OCI-LY1 (cell line): ENCODE measurements at regions not wholly inside any gene's neighbourhood (a gene's known extent, or its start where the extent isn't known, plus 50 kb on each side); places are given as distances from the start of the nearest gene placed in this dataset.

ENCODE experiments used
- H2AFZ ChIP-seq: fragments of 200-600 bp; sonication (generic), shearing (Covaris generic); 2 replicates; pipeline ENCODE4 v1.6.0; 2014; ENCODE audit warnings: antibody characterized with exemption, mild to moderate bottlenecking, low read length
- H3F3A ChIP-seq: fragments of 200-600 bp; sonication (generic), shearing (Covaris generic); 2 replicates; pipeline ENCODE4 v1.6.0; 2014; ENCODE audit warnings: mild to moderate bottlenecking, antibody characterized with exemption, low read length, moderate library complexity; ENCODE audit not compliant: insufficient read depth
- H3K27ac ChIP-seq: fragments of 200-600 bp; sonication (generic); 2 replicates; pipeline ENCODE4 v1.5.1; 2014; ENCODE audit warnings: low read length, mixed run types, mild to moderate bottlenecking, low read depth; ENCODE audit not compliant: poor library complexity, severe bottlenecking
- H3K27me3 ChIP-seq: fragments of 200-600 bp; sonication (generic); 2 replicates; pipeline ENCODE4 v1.6.0; 2014; ENCODE audit warnings: antibody characterized with exemption, mild to moderate bottlenecking, low read length, moderate library complexity; ENCODE audit not compliant: insufficient read depth
- H3K36me3 ChIP-seq: fragments of 200-600 bp; sonication (generic); 2 replicates; pipeline ENCODE4 v1.6.1; 2014; ENCODE audit warnings: mild to moderate bottlenecking, antibody characterized with exemption, low read length, moderate library complexity, mixed read lengths; ENCODE audit not compliant: insufficient read depth
- H3K4me1 ChIP-seq: fragments of 200-600 bp; sonication (generic); 2 replicates; pipeline ENCODE4 v1.5.1; 2014; ENCODE audit warnings: mild to moderate bottlenecking, low read length, moderate library complexity; ENCODE audit not compliant: insufficient read depth, severe bottlenecking
- H3K4me2 ChIP-seq: fragments of 200-600 bp; sonication (generic), shearing (Covaris generic); 2 replicates; pipeline ENCODE4 v1.6.1; 2014; ENCODE audit warnings: low read length
- H3K4me3 ChIP-seq: fragments of 200-600 bp; sonication (generic); 2 replicates; pipeline ENCODE4 v1.5.1; 2014; ENCODE audit warnings: low read length, low read depth, mild to moderate bottlenecking, mixed read lengths; ENCODE audit not compliant: poor library complexity, severe bottlenecking
- H3K79me2 ChIP-seq: fragments of 200-600 bp; shearing (Covaris generic); 2 replicates; pipeline ENCODE4 v1.6.1; 2016; ENCODE audit warnings: mixed run types, low read length, mixed read lengths; ENCODE audit not compliant: insufficient read depth
- H3K9ac ChIP-seq: fragments of 200-600 bp; sonication (generic), shearing (Covaris generic); 2 replicates; pipeline ENCODE4 v1.6.1; 2014; ENCODE audit warnings: mild to moderate bottlenecking, low read length, mixed read lengths
- H3K9me2 ChIP-seq: fragments of 200-600 bp; sonication (generic), shearing (Covaris generic); 2 replicates; pipeline ENCODE4 v1.6.1; 2014; ENCODE audit warnings: low read depth, mild to moderate bottlenecking, low read length, mixed read lengths
- H3K9me3 ChIP-seq: fragments of 200-600 bp; shearing (Covaris generic); 2 replicates; pipeline ENCODE4 v1.6.1; 2014; ENCODE audit warnings: low read length, mixed read lengths
- H4K20me1 ChIP-seq: fragments of 200-600 bp; sonication (generic), shearing (Covaris generic); 2 replicates; pipeline ENCODE4 v1.6.0; 2016; ENCODE audit warnings: mild to moderate bottlenecking, low read length; ENCODE audit not compliant: insufficient read depth
- EZH2 ChIP-seq: fragments of 200-600 bp; sonication (generic), shearing (Covaris generic); IDR thresholded peaks from 2 replicates; pipeline ENCODE4 v1.8.0; 2017; ENCODE audit warnings: borderline replicate concordance, mixed run types, mild to moderate bottlenecking, antibody characterized with exemption, low read length, moderate library complexity, mixed read lengths
- TF ChIP-seq, protein P1 (sequence below): fragments of 200-600 bp; sonication (generic), shearing (Covaris generic); IDR thresholded peaks from 2 replicates; pipeline ENCODE4 v1.5.1; 2017; ENCODE audit warnings: mild to moderate bottlenecking, antibody characterized with exemption, low read length, moderate library complexity, mixed read lengths

DNA sequence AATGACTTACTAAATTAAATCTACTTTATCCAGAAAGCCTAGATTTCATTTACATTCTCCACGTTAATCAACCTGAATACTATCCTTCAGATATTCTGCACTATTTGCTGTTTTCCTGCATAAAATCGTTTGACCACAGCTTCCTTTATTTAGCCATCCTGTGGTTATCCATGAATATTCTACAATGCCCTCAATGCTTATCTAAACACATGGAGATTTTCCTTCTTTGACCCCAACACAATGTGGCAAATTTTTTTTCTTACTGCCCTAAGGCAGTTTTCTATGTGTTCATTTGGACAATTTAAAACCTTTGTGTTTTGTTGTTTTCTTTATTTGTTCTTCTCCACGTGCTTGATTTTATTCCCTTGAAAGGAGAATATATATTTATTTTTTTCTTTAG lies 495.5 kb upstream of the ROBO1 start:
- no peaks in the 10 kb centered on the region for H4K20me1 ChIP-seq
- H2AFZ ChIP-seq = no peak overlapping the region
- no peak overlapping the region for H3K9ac ChIP-seq
- H3K36me3 ChIP-seq = no peaks in the 10 kb centered on the region
- no peaks in the 10 kb centered on the region for H3K79me2 ChIP-seq
- no peak overlapping the region for H3K4me3 ChIP-seq
- no peaks in the 10 kb centered on the region for H3K9me3 ChIP-seq
- no peak overlapping the region for H3K4me2 ChIP-seq
- no peaks in the 10 kb centered on the region for H3K9me2 ChIP-seq
- H3K27ac ChIP-seq = no peak overlapping the region
- H3F3A ChIP-seq = no peaks in the 10 kb centered on the region
- no peaks in the 10 kb centered on the region for H3K27me3 ChIP-seq
- TF ChIP-seq, protein P1, sequence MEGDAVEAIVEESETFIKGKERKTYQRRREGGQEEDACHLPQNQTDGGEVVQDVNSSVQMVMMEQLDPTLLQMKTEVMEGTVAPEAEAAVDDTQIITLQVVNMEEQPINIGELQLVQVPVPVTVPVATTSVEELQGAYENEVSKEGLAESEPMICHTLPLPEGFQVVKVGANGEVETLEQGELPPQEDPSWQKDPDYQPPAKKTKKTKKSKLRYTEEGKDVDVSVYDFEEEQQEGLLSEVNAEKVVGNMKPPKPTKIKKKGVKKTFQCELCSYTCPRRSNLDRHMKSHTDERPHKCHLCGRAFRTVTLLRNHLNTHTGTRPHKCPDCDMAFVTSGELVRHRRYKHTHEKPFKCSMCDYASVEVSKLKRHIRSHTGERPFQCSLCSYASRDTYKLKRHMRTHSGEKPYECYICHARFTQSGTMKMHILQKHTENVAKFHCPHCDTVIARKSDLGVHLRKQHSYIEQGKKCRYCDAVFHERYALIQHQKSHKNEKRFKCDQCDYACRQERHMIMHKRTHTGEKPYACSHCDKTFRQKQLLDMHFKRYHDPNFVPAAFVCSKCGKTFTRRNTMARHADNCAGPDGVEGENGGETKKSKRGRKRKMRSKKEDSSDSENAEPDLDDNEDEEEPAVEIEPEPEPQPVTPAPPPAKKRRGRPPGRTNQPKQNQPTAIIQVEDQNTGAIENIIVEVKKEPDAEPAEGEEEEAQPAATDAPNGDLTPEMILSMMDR = no peak
- no peak for TF ChIP-seq EZH2
- H3K4me1 ChIP-seq = no peaks in the 10 kb centered on the region

DNA sequence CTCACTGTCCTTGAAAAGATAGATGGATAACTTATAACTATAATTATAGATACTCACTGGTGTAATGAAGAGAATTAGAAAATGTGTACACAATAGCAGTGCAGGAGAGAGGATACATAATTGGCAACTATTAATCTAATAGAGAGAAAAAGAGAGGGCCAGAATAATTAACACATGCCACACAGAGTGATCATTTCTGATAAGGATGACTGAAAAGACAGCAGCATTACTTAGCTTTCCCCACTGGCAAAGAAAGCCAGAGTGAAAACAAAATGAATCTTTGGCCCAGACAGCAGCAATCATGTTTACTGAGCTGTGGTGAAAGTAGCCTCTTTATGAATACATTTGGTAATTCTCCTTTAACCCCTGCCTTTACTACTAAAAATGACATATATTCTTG lies 493.3 kb upstream of the ROBO1 start:
- H2AFZ ChIP-seq = no peak overlapping the region
- no peaks in the 10 kb centered on the region for H3K36me3 ChIP-seq
- H4K20me1 ChIP-seq = no peaks in the 10 kb centered on the region
- no peaks in the 10 kb centered on the region for H3K9me3 ChIP-seq
- no peaks in the 10 kb centered on the region for H3K4me1 ChIP-seq
- TF ChIP-seq, protein P1 = no peak
- no peak for TF ChIP-seq EZH2
- H3K9ac ChIP-seq = no peak overlapping the region
- no peaks in the 10 kb centered on the region for H3K79me2 ChIP-seq
- no peak overlapping the region for H3K27ac ChIP-seq
- H3F3A ChIP-seq = no peaks in the 10 kb centered on the region
- H3K4me2 ChIP-seq = no peak overlapping the region
- H3K9me2 ChIP-seq = no peaks in the 10 kb centered on the region
- H3K27me3 ChIP-seq = no peaks in the 10 kb centered on the region
- H3K4me3 ChIP-seq = no peak overlapping the region

DNA sequence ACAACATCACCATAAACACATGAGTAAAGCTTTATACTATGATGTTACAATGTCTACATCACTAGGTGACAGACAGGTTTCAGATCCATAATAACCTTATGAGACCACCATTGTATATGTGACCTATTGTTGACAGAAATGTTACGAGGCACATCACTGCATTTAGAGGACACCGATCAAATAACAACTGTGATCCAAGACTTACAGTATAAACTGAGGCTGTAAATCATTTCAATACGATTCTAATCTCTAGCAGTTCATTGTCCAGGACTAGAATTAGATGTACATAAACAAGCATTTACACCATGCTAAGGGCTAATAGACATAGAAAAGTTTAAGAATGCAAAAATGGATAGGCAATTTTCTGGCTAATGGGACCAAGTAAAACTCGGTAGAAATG lies 491.9 kb upstream of the ROBO1 start:
- no peaks in the 10 kb centered on the region for H3K4me1 ChIP-seq
- H3F3A ChIP-seq = no peaks in the 10 kb centered on the region
- TF ChIP-seq EZH2 = no peak
- TF ChIP-seq, protein P1 = no peak
- no peaks in the 10 kb centered on the region for H3K9me2 ChIP-seq
- H3K9me3 ChIP-seq = no peaks in the 10 kb centered on the region
- no peak overlapping the region for H3K4me3 ChIP-seq
- H3K4me2 ChIP-seq = no peak overlapping the region
- no peaks in the 10 kb centered on the region for H3K27me3 ChIP-seq
- no peaks in the 10 kb centered on the region for H3K36me3 ChIP-seq
- H2AFZ ChIP-seq = no peak overlapping the region
- H3K9ac ChIP-seq = no peak overlapping the region
- no peak overlapping the region for H3K27ac ChIP-seq
- no peaks in the 10 kb centered on the region for H3K79me2 ChIP-seq
- H4K20me1 ChIP-seq = no peaks in the 10 kb centered on the region
